Mammary epithelial cell (primary cell): ENCODE measurements at regions not wholly inside any gene's neighbourhood (a gene's known extent, or its start where the extent isn't known, plus 50 kb on each side); places are given as distances from the start of the nearest gene placed in this dataset.

Experiments
- CTCF ChIP-seq, 2 donors: IDR thresholded peaks in 1 of 2; conservative IDR thresholded peaks in 1 of 2; 2 replicates each; pipeline ENCODE4 v1.5.1; 2011 to 2012; ENCODE audit warnings: inconsistent platforms in 2 of 2, low read length in 2 of 2, mild to moderate bottlenecking in 2 of 2, control low read depth in 1 of 2, low read depth in 1 of 2; ENCODE audit not compliant: insufficient read depth in 1 of 2; ENCODE audit errors: extremely low read depth in 1 of 2
- EZH2 ChIP-seq: IDR thresholded peaks from 2 replicates; pipeline ENCODE4 v1.6.1; 2012; ENCODE audit warnings: low read length, inconsistent platforms, borderline replicate concordance

GRCh38 chr12:131345521-131346436 is 365.1 kb upstream of the SFSWAP start:
- no peak for TF ChIP-seq CTCF (conservative IDR thresholded peaks at IDR 0.05 in 1 of 2, IDR thresholded peaks at IDR 0.05 in 1 of 2; ENCODE audit: extremely low read depth in 1 of 2, insufficient read depth in 1 of 2, low read depth in 1 of 2, low read length in 2 of 2)
- TF ChIP-seq EZH2: no peak
